C4-2B (cell line): ENCODE measurements at regions not wholly inside any gene's neighbourhood (a gene's known extent, or its start where the extent isn't known, plus 50 kb on each side); places are given as distances from the start of the nearest gene placed in this dataset.

Experiments
- ZFX ChIP-seq: fragments of 450-650 bp; IDR thresholded peaks from 2 replicates; pipeline ENCODE4 v1.6.1; 2017
- TF ChIP-seq, protein P1 (sequence below): fragments of 450-650 bp; conservative IDR thresholded peaks from 2 replicates; pipeline ENCODE4 v1.5.1; 2017; ENCODE audit warnings: mild to moderate bottlenecking

DNA sequence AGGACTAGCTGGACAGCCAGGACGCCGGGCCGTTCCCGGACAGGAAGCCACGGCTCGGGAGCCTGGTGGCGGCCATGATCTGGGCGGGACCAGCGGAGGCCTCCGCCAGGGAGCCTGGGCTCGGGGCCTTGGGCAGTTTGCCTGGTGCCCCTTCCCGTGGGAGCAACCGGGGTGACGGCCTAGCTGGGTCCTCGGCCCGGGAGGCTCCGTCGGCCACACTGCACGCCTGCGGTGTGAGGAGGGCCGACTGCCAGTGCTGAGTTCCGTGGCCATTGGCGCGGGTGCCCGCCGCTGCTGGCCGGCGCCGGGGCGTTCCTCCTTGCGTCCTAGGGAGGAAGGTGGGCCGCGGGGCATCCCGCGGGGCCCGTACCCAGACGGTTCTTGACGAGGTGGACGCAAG, 171.6 kb downstream of the PLS3 start:
- TF ChIP-seq, protein P1, sequence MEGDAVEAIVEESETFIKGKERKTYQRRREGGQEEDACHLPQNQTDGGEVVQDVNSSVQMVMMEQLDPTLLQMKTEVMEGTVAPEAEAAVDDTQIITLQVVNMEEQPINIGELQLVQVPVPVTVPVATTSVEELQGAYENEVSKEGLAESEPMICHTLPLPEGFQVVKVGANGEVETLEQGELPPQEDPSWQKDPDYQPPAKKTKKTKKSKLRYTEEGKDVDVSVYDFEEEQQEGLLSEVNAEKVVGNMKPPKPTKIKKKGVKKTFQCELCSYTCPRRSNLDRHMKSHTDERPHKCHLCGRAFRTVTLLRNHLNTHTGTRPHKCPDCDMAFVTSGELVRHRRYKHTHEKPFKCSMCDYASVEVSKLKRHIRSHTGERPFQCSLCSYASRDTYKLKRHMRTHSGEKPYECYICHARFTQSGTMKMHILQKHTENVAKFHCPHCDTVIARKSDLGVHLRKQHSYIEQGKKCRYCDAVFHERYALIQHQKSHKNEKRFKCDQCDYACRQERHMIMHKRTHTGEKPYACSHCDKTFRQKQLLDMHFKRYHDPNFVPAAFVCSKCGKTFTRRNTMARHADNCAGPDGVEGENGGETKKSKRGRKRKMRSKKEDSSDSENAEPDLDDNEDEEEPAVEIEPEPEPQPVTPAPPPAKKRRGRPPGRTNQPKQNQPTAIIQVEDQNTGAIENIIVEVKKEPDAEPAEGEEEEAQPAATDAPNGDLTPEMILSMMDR = peak; percentile 46
- peak; percentile 82 for TF ChIP-seq ZFX
